HG02938 (cell line): ENCODE measurements at regions not wholly inside any gene's neighbourhood (a gene's known extent, or its start where the extent isn't known, plus 50 kb on each side); places are given as distances from the start of the nearest gene placed in this dataset.

Experiments
- ATAC-seq: cut with Tn5 transposase; IDR thresholded peaks from one replicate; pipeline ENCODE4 v1.9.1; 2021; ENCODE audit warnings: mild to moderate bottlenecking, moderate library complexity; ENCODE audit not compliant: unreplicated experiment

GRCh38 chr10:33569702-33570101 lies 235.2 kb upstream of the NRP1 start:
- no peak for ATAC-seq

DNA sequence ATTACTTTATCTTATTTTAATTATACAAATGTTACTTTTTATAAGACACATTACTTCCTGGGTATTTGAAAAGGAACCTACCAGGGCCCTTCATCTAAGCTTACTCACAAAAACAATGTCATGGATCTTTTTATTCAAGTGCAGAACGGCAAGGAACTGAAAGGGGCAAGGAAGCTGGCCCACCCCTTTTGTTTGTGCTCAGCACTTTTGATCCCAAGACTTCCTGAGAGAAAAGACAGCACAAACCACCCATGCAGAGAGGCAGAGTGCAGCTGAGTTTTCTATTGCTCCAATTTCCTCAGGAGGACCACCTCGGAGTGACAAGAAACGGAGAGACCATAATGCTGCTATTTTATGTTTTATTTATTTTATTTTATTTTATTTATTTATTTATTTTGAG lies 232.0 kb upstream of the NRP1 start:
- no peak for ATAC-seq

- no peak for ATAC-seq
Observed at GRCh38 chr10:33566001-33566400, 231.5 kb upstream of the NRP1 start.

DNA sequence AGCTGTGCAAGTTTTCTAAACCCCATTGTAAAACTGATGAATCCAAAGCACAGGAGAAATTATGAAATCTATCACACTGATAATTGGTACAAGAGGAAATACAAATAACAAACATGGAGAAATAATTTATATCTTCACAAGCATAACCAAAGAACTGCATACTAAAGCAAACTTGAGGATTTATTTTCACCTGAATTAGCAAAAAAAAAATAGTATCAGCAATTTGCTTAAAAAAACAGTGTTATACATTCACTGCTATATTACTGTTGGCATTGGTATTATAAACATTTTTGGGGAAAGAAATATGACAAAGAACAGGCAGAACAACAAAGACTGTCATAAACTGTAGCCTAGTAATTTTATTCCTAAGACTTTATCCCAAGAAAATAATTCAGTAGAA lies 230.8 kb upstream of the NRP1 start:
- no peak for ATAC-seq

GRCh38 chr10:33559105-33559504 lies 224.6 kb upstream of the NRP1 start:
- ATAC-seq: no peak

DNA sequence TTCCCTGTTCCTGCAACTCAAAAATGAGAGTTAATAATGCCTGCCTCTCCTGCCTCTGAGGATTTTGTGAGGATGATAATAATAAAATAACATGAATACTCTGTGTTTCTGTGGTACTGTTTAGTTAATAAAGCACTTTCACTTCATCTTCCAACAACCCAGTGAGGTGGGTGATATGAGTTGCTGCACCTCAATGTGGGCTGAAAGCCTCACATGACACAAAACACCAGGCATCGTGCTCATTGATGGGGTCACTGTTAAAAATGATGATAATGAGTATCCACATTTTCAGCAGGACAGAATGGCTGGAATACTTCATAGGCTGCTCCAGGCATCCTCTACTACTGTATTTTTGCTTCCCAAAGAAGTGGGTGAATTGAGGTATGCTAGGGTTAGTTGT lies 222.8 kb upstream of the NRP1 start:
- ATAC-seq: no peak

GRCh38 chr10:33556620-33557019 lies 222.2 kb upstream of the NRP1 start:
- ATAC-seq: no peak

DNA sequence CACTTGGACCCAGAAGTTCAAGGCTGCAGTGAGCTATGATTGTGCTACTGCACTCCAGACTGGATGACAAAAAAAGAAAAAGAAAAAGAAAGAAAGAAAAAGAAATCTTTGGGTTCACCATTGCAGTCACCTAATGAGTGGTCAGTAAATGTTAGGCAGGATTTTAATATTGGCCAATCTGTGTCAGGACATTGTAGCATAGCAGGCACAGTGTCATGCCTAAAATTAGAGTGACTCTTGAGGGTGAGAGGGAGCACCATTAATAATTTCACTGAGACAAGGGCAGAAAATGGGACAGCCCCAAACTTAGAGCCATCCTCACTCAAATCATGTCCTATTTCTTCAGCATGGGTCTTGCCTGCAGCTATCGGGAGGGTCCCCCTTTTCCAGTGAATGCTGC lies 221.6 kb upstream of the NRP1 start:
- ATAC-seq: no peak

GRCh38 chr10:33553748-33554571 lies 219.5 kb upstream of the NRP1 start:
- no peak for ATAC-seq

DNA sequence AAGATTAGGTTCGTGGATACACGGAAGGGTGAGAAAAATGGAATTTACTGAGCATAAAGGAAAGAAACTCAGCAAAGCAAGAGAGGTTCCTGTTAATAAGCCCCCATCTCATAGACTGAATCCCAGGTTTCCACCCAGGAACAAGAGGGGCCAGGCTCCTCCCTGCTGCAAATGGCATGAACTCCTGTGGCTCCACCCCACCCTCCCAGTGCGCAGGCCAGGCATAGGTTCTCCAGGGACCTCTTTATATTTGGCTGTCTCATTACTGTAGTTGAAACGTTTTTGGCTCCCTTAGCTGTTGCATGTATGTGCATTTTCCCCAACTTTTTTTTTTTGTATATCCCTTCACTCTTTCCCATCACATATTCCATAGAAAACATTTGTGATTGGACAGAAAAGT lies 217.8 kb upstream of the NRP1 start:
- no peak for ATAC-seq

- ATAC-seq: no peak
Observed at GRCh38 chr10:33550811-33551210, 216.3 kb upstream of the NRP1 start.

- no peak for ATAC-seq
Observed at GRCh38 chr10:33547976-33548375, 213.5 kb upstream of the NRP1 start.

DNA sequence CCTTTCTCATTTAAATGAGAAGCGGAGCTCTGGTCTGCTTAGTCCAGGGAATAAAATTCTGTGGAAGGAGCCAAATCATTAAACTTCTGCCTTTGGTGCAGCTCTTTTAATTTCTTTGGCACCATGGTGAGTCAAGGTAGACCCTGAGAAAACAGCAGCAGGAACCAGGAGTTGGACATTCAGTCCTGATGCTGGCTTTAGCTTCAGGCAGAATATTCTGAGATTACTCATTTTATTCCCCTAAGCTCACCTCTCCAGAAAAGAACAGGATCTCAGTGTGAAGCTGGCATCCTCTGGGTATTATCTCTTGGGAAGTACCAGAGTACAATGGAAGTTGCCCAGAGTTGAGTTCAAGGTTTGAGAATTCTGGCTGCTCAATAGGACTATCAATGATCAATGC lies 211.6 kb upstream of the NRP1 start:
- ATAC-seq: no peak

GRCh38 chr10:33542752-33543505 lies 208.5 kb upstream of the NRP1 start:
- no peak for ATAC-seq

GRCh38 chr10:33539116-33539515 lies 204.6 kb upstream of the NRP1 start:
- no peak for ATAC-seq

DNA sequence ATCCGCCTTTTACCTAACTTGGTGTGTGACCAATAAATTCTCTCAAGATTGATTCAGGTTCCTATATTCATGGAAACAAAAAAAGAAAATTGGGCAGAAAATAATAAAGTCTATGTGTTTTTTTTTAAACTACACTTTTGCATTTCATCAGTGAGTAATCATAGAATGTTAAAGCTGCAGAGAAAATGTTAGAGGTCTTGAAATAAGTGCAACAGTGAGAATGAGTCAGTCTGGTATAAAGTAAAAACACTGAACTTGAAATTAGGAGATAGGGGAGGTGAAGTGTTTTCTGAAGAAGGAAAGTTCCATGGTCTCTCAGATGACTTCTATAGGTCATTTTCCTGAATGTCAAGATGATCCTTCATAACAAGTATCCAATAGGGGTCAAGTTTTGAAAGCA lies 202.6 kb upstream of the NRP1 start:
- ATAC-seq: no peak

GRCh38 chr10:33536508-33536907 lies 202.0 kb upstream of the NRP1 start:
- no peak for ATAC-seq

- ATAC-seq: no peak
Observed at GRCh38 chr10:33535866-33536265, 201.4 kb upstream of the NRP1 start.

- ATAC-seq: no peak
Observed at GRCh38 chr10:33534416-33534815, 199.9 kb upstream of the NRP1 start.

- no peak for ATAC-seq
Observed at GRCh38 chr10:33533612-33534011, 199.1 kb upstream of the NRP1 start.

- no peak for ATAC-seq
Observed at GRCh38 chr10:33532901-33533300, 198.4 kb upstream of the NRP1 start.

DNA sequence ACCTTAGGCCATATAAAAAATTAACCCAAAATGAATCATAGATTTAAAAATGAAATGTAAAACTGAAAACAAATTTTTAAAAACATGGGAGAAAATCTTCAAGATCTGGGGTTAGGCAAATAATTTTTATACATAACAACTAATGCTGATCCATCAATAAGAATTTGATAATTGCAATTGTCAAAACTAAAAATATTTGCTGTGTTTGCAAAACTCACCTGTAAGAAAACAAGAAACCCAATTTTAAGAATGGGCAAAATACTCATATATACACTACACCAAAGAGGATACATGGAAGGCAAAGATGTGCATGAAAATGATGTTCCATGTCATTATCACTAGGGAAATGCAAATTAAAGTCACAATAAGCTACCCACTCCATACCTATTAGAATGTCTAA lies 194.8 kb upstream of the NRP1 start:
- ATAC-seq: no peak
